GM12873 (cell line): ENCODE measurements at regions not wholly inside any gene's neighbourhood (a gene's known extent, or its start where the extent isn't known, plus 50 kb on each side); places are given as distances from the start of the nearest gene placed in this dataset.

Experiments
- CTCF ChIP-seq: IDR thresholded peaks from 2 replicates; pipeline ENCODE4 v1.5.1; 2012; ENCODE audit warnings: low read depth, mild to moderate bottlenecking, moderate library complexity, low read length, control low read depth; ENCODE audit not compliant: insufficient read depth; ENCODE audit errors: missing control alignments

DNA sequence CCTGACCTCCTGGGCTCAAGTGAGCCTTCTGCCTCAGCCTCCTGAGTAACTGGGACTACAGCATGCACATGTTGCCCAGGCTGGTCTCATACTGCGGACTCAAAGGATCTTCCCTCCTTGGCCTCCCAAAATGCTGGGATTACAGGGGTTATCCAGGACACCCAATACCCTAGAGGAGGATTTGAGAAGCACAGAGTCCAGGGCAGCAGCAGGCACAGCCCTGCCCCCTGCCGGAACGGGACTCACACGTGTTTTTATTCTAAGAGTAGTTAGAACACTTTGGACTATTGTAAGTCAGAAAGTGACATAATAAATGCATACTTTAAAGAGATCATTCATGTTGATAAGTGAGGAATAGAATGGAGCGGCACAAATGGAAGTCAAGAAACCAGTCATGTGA is 80.2 kb downstream of the C6orf118 start:
- no peak for TF ChIP-seq CTCF

GRCh38 chr6:165227644-165228329 is 81.6 kb downstream of the C6orf118 start:
- no peak for TF ChIP-seq CTCF

GRCh38 chr6:165223736-165224135 is 85.7 kb downstream of the C6orf118 start:
- no peak for TF ChIP-seq CTCF

DNA sequence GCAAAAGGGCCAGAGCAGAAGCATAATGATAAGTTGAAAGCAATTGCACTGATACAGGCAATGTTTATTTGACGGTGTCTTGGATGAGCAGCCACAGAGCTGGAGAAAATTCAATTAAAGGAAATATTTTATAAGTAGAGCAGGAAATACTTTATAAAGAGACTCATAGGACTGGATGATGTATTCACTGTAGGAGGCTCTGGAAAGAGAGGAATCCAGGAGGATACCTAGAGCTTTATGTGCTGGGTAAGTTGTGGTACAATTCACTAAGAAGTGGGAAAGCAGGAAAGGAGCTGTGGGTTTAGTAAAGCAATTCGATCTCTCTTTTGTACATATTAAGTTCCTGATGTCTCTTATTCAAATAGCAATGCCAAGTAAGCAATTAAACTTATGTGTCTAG is 86.3 kb downstream of the C6orf118 start:
- no peak for TF ChIP-seq CTCF

GRCh38 chr6:165222315-165223025 is 86.9 kb downstream of the C6orf118 start:
- no peak for TF ChIP-seq CTCF

DNA sequence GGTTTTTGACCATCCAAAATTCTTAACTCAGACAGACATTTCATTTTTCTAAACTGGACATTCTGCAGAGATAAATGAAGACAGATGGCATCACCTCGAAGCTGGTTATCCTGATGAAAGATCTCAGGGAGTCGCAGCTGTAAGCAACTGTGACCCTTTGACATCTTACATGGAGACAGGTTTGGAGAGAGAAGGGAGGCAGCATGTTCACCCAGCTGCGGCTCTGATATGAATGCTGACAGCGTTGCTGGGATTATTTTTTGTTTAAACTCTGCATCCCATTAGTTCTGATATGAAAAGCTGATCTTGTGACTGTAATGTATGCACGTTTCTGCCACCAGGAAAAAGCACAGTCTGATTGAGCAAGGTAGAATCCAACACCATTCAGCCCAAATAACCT is 89.4 kb downstream of the C6orf118 start:
- no peak for TF ChIP-seq CTCF

DNA sequence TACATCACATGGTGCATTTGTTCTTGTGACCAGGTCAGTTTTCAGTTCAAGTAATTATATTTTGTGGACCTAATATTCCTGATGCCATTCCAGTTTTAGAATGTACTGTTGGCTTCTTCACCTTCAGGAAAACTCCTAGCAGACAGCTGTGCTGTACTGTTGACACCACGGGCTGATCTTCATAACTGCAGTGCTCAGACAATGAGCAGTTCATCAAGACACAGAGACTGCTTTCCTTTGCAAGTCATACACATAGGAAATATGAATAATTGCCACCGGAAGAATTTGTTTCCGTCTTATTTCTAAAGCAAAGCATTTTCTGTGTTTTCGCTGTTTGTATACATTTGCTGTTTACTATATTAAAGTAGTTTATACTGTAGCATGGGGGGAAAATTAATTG is 89.8 kb downstream of the C6orf118 start:
- no peak for TF ChIP-seq CTCF
